Caco-2 (cell line): ENCODE measurements at regions not wholly inside any gene's neighbourhood (a gene's known extent, or its start where the extent isn't known, plus 50 kb on each side); places are given as distances from the start of the nearest gene placed in this dataset.
"Not testable (repeated sequence)": the region's sequence is repeated elsewhere in the genome, so short reads cannot be mapped to it uniquely, and the experiment has no call there.

Experiments
- BruUV-seq: library from RNA; stranded (reverse); fragments of 400-500 nt; replicated peaks from 2 replicates; lab custom pipeline; 2021; lab: Mats Ljungman, UMichigan
- CTCF ChIA-PET: fragments of 300-600 bp; sonication (Branson Sonifier 250); formaldehyde crosslinking; loops from one replicate; lab custom pipeline; 2022; ENCODE audit warnings: antibody characterized with exemption; lab: Charles Lee
- POLR2A ChIA-PET: fragments of 300-600 bp; sonication (Branson Sonifier 250); formaldehyde crosslinking; loops from one replicate; lab custom pipeline; 2022; ENCODE audit warnings: antibody characterized with exemption; lab: Charles Lee
- DNase-seq, 2 experiments: peaks; one replicate each; pipeline versions ENCODE4 v3.0.0 to v3.0.0-alpha.2; 2020 to 2022
- H3K27me3 ChIP-seq: replicated peaks from 2 replicates; pipeline ENCODE4 v1.6.0; 2011; ENCODE audit warnings: low read length; ENCODE audit not compliant: control insufficient read depth, insufficient read depth
- H3K36me3 ChIP-seq: 2 replicates; pipeline ENCODE4 v1.5.1; 2011; ENCODE audit warnings: low read length; ENCODE audit not compliant: control insufficient read depth, insufficient read depth
- H3K4me1 ChIP-seq: fragments of 250-450 bp; sonication (Bioruptor Pico); 2 replicates; pipeline ENCODE4 v1.5.1; 2020; ENCODE audit warnings: mild to moderate bottlenecking
- H3K4me3 ChIP-seq: 2 replicates; pipeline ENCODE4 v1.5.1; 2011; ENCODE audit warnings: low read depth, mild to moderate bottlenecking, control low read depth, low read length
- H3K9me3 ChIP-seq: fragments of 250-450 bp; sonication (Bioruptor Pico); 2 replicates; pipeline ENCODE4 v1.5.1; 2020; ENCODE audit warnings: mild to moderate bottlenecking, moderate library complexity
- H3K27ac Mint-ChIP-seq: one replicate; pipeline ENCODE4 v1.8.0; 2022; ENCODE audit warnings: mixed read lengths; ENCODE audit not compliant: unreplicated experiment
- H3K27me3 Mint-ChIP-seq: one replicate; pipeline ENCODE4 v1.8.0; 2022; ENCODE audit warnings: mixed read lengths; ENCODE audit not compliant: insufficient read depth, unreplicated experiment
- H3K36me3 Mint-ChIP-seq: one replicate; pipeline ENCODE4 v1.8.0; 2022; ENCODE audit warnings: mild to moderate bottlenecking, mixed read lengths; ENCODE audit not compliant: insufficient read depth, unreplicated experiment
- H3K4me1 Mint-ChIP-seq: one replicate; pipeline ENCODE4 v1.8.0; 2022; ENCODE audit warnings: low read depth, mixed read lengths; ENCODE audit not compliant: unreplicated experiment
- H3K4me3 Mint-ChIP-seq: one replicate; pipeline ENCODE4 v1.8.0; 2022; ENCODE audit warnings: mild to moderate bottlenecking, moderate library complexity, mixed read lengths; ENCODE audit not compliant: unreplicated experiment
- H3K9me3 Mint-ChIP-seq: one replicate; pipeline ENCODE4 v1.8.0; 2022; ENCODE audit warnings: mixed read lengths; ENCODE audit not compliant: unreplicated experiment
- intact Hi-C: fragments of 100-400 bp; cut with micrococcal nuclease; formaldehyde crosslinking; loops from one replicate; pipeline ENCODE4 v1.10.0; 2022; ENCODE audit not compliant: unreplicated experiment
- TF ChIP-seq, protein P1 (sequence below), 2 experiments: fragments of 200-600 bp in 1 of 2; IDR thresholded peaks; 1 replicate in 1 of 2; 2 replicates in 1 of 2; pipeline versions ENCODE4 v1.5.1 to v1.8.0; 2011 to 2022; ENCODE audit warnings: antibody characterized with exemption in 1 of 2, control low read depth in 1 of 2, inconsistent platforms in 1 of 2, low read depth in 1 of 2, low read length in 1 of 2, mild to moderate bottlenecking in 1 of 2, moderate library complexity in 1 of 2; ENCODE audit not compliant: insufficient read depth in 1 of 2, severe bottlenecking in 1 of 2, unreplicated experiment in 1 of 2

DNA sequence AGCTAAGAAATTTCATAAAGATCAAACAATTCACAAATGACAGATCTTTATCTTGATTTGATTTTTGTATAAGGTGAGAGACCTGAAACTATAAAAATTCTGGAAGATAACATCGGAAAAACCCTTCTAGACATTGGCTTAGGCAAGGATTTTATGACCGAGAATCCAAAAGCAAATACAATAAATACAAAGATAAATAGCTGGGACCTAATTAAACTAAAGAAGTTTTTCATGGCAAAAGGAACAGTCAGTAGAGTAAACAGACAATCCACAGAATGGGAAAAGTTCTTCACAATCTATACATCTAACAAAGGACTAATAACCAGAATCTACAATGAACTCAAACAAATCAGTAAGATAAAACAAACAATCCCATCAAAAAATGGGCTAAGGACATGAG is 116.9 kb upstream of the BCHE start:
- no TSS peak for BruUV-seq
- peaks cover 7% of the 10 kb centered on the region for H3K4me1 Mint-ChIP-seq
- no peak for DNase-seq
- H3K4me3 Mint-ChIP-seq: no peak overlapping the region
- TF ChIP-seq, protein P1, sequence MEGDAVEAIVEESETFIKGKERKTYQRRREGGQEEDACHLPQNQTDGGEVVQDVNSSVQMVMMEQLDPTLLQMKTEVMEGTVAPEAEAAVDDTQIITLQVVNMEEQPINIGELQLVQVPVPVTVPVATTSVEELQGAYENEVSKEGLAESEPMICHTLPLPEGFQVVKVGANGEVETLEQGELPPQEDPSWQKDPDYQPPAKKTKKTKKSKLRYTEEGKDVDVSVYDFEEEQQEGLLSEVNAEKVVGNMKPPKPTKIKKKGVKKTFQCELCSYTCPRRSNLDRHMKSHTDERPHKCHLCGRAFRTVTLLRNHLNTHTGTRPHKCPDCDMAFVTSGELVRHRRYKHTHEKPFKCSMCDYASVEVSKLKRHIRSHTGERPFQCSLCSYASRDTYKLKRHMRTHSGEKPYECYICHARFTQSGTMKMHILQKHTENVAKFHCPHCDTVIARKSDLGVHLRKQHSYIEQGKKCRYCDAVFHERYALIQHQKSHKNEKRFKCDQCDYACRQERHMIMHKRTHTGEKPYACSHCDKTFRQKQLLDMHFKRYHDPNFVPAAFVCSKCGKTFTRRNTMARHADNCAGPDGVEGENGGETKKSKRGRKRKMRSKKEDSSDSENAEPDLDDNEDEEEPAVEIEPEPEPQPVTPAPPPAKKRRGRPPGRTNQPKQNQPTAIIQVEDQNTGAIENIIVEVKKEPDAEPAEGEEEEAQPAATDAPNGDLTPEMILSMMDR (IDR thresholded peaks at IDR 0.05; ENCODE audit: insufficient read depth in 1 of 2, low read depth in 1 of 2, low read length in 1 of 2, severe bottlenecking in 1 of 2, unreplicated experiment in 1 of 2): no peak
- no peak overlapping the region for H3K4me3 ChIP-seq
- intact Hi-C loops: no loop called here
- H3K27me3 ChIP-seq: no peaks in the 10 kb centered on the region
- ChIA-PET POLR2A (no interaction called here), CTCF (interaction anchor here (0.6 kb wide), 1 partner anchor 11 kb away, joined by 3 read pairs; no protein-coding TSS in a partner anchor)
- H3K27me3 Mint-ChIP-seq: no peaks in the 10 kb centered on the region
- no peaks in the 10 kb centered on the region for H3K36me3 Mint-ChIP-seq
- no peaks in the 10 kb centered on the region for H3K36me3 ChIP-seq
- no peak overlapping the region for H3K27ac Mint-ChIP-seq
- no peaks in the 10 kb centered on the region for H3K9me3 ChIP-seq
- H3K4me1 ChIP-seq: no peaks in the 10 kb centered on the region
- H3K9me3 Mint-ChIP-seq: no peaks in the 10 kb centered on the region

DNA sequence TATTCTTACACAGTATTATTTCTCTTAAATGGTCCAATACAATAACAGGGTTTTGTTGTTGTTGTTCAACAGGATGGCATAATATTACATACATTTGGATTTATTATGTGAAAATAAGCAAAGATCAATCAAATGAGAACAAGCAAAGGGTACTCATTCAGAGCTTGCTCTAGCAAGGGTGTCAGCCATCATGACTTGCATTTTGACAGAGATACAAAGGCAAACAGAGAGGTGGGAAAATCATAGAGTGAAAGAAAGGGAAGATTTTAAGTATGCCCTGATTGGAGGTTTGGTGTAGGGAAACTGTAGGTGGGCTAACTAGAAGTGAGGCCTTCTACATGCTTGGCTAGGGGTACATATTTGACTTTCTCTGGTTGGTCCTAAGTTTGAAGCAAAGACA is 109.1 kb upstream of the BCHE start:
- Histone ChIP-seq H3K27me3 (no peaks in the 10 kb centered on the region), H3K9me3 (no peaks in the 10 kb centered on the region), H3K36me3 (no peaks in the 10 kb centered on the region), H3K4me3 (no peak overlapping the region), H3K4me1 (no peaks in the 10 kb centered on the region)
- TF ChIP-seq, protein P1 (IDR thresholded peaks at IDR 0.05; ENCODE audit: insufficient read depth in 1 of 2, low read depth in 1 of 2, low read length in 1 of 2, severe bottlenecking in 1 of 2, unreplicated experiment in 1 of 2): no peak
- DNase-seq: no peak
- POLR2A ChIA-PET: no interaction called here
- CTCF ChIA-PET: no interaction called here
- intact Hi-C loops: no loop called here
- no TSS peak for BruUV-seq
- Mint-ChIP-seq H3K27me3 (no peaks in the 10 kb centered on the region), H3K27ac (no peak overlapping the region), H3K4me1 (no peaks in the 10 kb centered on the region), H3K4me3 (no peak overlapping the region), H3K9me3 (no peaks in the 10 kb centered on the region), H3K36me3 (no peaks in the 10 kb centered on the region)

DNA sequence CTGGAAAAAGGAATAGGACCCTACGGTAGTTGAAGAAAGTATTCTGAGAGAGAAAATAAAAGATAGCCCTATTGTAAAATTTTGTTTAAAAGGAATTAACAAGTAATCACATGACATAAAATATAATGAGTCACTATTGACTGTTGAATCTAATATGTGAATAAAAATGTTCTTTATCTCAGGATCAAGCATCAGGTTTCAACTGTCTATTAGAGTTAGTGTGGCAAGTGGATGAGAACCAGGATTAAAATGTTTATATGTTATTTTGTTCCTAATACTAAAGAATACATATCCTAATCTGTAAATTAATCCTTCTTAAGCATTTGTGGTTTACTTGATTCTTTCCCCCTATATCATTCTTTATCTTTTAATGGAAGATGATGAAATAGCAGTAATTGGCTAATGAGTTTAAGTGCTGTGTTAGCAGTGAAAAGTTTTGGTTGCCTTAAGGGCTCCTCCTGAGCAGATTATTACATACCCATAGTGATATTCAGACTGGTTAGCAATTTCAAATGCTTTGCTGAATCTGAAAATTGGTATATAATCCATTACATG is 101.8 kb upstream of the BCHE start:
- TF ChIP-seq, protein P1 (IDR thresholded peaks at IDR 0.05; ENCODE audit: insufficient read depth in 1 of 2, low read depth in 1 of 2, low read length in 1 of 2, severe bottlenecking in 1 of 2, unreplicated experiment in 1 of 2): no peak
- H3K4me1 ChIP-seq: no peaks in the 10 kb centered on the region
- Mint-ChIP-seq H3K27ac (no peak overlapping the region), H3K4me3 (no peak overlapping the region), H3K27me3 (no peaks in the 10 kb centered on the region), H3K4me1 (no peaks in the 10 kb centered on the region), H3K36me3 (no peaks in the 10 kb centered on the region), H3K9me3 (peaks cover 10% of the 10 kb centered on the region)
- ChIA-PET CTCF (no interaction called here), POLR2A (no interaction called here)
- DNase-seq: no peak
- no peaks in the 10 kb centered on the region for H3K36me3 ChIP-seq
- intact Hi-C loops: no loop called here
- H3K4me3 ChIP-seq: no peak overlapping the region
- H3K9me3 ChIP-seq: no peaks in the 10 kb centered on the region
- H3K27me3 ChIP-seq: no peaks in the 10 kb centered on the region
- BruUV-seq: no TSS peak

DNA sequence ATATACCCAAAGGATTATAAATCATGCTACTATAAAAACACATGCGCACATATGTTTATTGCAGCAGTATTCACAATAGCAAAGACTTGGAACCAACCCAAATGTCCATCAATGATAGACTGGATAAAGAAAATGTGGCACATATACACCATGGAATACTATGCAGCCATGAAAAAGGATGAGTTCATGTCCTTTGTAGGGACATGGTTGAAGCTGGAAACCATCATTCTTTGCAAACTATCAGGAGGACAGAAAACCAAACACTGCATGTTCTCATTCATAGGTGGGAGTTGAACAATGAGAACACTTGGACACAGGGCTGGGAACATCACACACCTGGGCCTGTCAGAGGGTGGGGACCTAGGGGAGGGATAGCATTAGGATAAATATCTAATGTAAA is 98.9 kb upstream of the BCHE start:
- intact Hi-C loops, H3K9me3 ChIP-seq, H3K36me3 ChIP-seq, POLR2A ChIA-PET, H3K4me1 ChIP-seq, H3K9me3 Mint-ChIP-seq, H3K4me3 ChIP-seq, DNase-seq, H3K27me3 ChIP-seq, H3K27ac Mint-ChIP-seq, H3K4me1 Mint-ChIP-seq, CTCF ChIA-PET, H3K4me3 Mint-ChIP-seq, BruUV-seq, H3K36me3 Mint-ChIP-seq, H3K27me3 Mint-ChIP-seq: not testable (repeated sequence)

DNA sequence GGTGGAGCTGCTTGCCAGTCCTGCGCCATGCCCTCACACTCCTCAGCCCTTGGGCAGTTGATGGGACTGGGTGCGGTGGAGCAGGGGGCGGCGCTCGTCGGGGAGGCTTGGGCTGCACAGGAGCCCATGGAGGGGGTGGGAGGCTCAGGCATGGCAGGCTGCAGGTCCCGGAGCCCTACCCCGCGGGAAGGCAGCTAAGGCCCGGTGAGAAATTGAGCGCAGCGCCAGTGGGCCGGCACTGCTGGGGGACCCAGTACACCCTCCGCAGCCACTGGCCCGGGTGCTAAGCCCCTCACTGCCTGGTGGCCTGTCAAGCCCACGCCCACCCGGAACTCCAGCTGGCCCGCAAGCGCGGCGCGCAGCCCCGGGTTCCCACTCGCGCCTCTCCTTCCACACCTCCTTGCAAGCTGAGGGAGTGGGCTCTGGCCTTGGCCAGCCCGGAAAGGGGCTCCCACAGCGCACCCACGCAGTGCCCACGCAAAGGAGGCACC is 87.1 kb upstream of the BCHE start:
- H3K9me3 Mint-ChIP-seq, H3K4me1 Mint-ChIP-seq, H3K27ac Mint-ChIP-seq, POLR2A ChIA-PET, H3K4me1 ChIP-seq, H3K27me3 Mint-ChIP-seq, intact Hi-C loops, H3K9me3 ChIP-seq, H3K4me3 ChIP-seq, CTCF ChIA-PET, BruUV-seq, H3K27me3 ChIP-seq, H3K36me3 Mint-ChIP-seq, H3K4me3 Mint-ChIP-seq, DNase-seq, H3K36me3 ChIP-seq: not testable (repeated sequence)
